ENCODE measurements at regions not wholly inside any gene's neighbourhood (a gene's known extent, or its start where the extent isn't known, plus 50 kb on each side); places are given as distances from the start of the nearest gene placed in this dataset.

- TF ChIP-seq EED (IDR thresholded peaks at IDR 0.05; ENCODE audit: low read depth) (peak; percentile 88), RAD21 (IDR thresholded peaks at IDR 0.05; ENCODE audit: insufficient read depth, low read depth, low read length) (peak; percentile 97), NFIC (IDR thresholded peaks at IDR 0.05; ENCODE audit: low read depth, low read length) (peak; percentile 93), HDAC2 (IDR thresholded peaks at IDR 0.05) (no peak), SRF (IDR thresholded peaks at IDR 0.05; ENCODE audit: low read depth in 2 of 2, low read length in 2 of 2) (peak in 1 of 2 experiments; percentile 51; a peak in 1 of 4 replicates), SPI1 (IDR thresholded peaks at IDR 0.05; ENCODE audit: borderline replicate concordance, insufficient read depth, low read depth, low read length) (peak; percentile 63; the same call in 1 of the 2 replicates), BMI1 (IDR thresholded peaks at IDR 0.05; ENCODE audit: borderline replicate concordance) (no peak), BCL11A (IDR thresholded peaks at IDR 0.05; ENCODE audit: low read depth, low read length) (peak; percentile 74), HDAC6 (IDR thresholded peaks at IDR 0.05; ENCODE audit: unreplicated experiment) (no peak), SKIL (IDR thresholded peaks at IDR 0.05; ENCODE audit: low read depth, poor library complexity, severe bottlenecking) (peak; percentile 83), RB1 (IDR thresholded peaks at IDR 0.05; ENCODE audit: borderline replicate concordance) (no peak; the same call in 1 of the 2 replicates), TCF12 (IDR thresholded peaks at IDR 0.05; ENCODE audit: low read depth, low read length) (peak; percentile 85; the same call in 1 of the 2 replicates)
- TF ChIP-seq, protein P1, sequence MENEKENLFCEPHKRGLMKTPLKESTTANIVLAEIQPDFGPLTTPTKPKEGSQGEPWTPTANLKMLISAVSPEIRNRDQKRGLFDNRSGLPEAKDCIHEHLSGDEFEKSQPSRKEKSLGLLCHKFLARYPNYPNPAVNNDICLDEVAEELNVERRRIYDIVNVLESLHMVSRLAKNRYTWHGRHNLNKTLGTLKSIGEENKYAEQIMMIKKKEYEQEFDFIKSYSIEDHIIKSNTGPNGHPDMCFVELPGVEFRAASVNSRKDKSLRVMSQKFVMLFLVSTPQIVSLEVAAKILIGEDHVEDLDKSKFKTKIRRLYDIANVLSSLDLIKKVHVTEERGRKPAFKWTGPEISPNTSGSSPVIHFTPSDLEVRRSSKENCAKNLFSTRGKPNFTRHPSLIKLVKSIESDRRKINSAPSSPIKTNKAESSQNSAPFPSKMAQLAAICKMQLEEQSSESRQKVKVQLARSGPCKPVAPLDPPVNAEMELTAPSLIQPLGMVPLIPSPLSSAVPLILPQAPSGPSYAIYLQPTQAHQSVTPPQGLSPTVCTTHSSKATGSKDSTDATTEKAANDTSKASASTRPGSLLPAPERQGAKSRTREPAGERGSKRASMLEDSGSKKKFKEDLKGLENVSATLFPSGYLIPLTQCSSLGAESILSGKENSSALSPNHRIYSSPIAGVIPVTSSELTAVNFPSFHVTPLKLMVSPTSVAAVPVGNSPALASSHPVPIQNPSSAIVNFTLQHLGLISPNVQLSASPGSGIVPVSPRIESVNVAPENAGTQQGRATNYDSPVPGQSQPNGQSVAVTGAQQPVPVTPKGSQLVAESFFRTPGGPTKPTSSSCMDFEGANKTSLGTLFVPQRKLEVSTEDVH (IDR thresholded peaks at IDR 0.05; ENCODE audit: low read depth, partially characterized antibody): no peak
- TF ChIP-seq, protein P2, sequence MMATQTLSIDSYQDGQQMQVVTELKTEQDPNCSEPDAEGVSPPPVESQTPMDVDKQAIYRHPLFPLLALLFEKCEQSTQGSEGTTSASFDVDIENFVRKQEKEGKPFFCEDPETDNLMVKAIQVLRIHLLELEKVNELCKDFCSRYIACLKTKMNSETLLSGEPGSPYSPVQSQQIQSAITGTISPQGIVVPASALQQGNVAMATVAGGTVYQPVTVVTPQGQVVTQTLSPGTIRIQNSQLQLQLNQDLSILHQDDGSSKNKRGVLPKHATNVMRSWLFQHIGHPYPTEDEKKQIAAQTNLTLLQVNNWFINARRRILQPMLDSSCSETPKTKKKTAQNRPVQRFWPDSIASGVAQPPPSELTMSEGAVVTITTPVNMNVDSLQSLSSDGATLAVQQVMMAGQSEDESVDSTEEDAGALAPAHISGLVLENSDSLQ (IDR thresholded peaks at IDR 0.05): peak; percentile 80
- TF ChIP-seq, protein P3, sequence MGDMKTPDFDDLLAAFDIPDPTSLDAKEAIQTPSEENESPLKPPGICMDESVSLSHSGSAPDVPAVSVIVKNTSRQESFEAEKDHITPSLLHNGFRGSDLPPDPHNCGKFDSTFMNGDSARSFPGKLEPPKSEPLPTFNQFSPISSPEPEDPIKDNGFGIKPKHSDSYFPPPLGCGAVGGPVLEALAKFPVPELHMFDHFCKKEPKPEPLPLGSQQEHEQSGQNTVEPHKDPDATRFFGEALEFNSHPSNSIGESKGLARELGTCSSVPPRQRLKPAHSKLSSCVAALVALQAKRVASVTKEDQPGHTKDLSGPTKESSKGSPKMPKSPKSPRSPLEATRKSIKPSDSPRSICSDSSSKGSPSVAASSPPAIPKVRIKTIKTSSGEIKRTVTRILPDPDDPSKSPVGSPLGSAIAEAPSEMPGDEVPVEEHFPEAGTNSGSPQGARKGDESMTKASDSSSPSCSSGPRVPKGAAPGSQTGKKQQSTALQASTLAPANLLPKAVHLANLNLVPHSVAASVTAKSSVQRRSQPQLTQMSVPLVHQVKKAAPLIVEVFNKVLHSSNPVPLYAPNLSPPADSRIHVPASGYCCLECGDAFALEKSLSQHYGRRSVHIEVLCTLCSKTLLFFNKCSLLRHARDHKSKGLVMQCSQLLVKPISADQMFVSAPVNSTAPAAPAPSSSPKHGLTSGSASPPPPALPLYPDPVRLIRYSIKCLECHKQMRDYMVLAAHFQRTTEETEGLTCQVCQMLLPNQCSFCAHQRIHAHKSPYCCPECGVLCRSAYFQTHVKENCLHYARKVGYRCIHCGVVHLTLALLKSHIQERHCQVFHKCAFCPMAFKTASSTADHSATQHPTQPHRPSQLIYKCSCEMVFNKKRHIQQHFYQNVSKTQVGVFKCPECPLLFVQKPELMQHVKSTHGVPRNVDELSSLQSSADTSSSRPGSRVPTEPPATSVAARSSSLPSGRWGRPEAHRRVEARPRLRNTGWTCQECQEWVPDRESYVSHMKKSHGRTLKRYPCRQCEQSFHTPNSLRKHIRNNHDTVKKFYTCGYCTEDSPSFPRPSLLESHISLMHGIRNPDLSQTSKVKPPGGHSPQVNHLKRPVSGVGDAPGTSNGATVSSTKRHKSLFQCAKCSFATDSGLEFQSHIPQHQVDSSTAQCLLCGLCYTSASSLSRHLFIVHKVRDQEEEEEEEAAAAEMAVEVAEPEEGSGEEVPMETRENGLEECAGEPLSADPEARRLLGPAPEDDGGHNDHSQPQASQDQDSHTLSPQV (IDR thresholded peaks at IDR 0.05): peak; percentile 92
- TF ChIP-seq, protein P4, sequence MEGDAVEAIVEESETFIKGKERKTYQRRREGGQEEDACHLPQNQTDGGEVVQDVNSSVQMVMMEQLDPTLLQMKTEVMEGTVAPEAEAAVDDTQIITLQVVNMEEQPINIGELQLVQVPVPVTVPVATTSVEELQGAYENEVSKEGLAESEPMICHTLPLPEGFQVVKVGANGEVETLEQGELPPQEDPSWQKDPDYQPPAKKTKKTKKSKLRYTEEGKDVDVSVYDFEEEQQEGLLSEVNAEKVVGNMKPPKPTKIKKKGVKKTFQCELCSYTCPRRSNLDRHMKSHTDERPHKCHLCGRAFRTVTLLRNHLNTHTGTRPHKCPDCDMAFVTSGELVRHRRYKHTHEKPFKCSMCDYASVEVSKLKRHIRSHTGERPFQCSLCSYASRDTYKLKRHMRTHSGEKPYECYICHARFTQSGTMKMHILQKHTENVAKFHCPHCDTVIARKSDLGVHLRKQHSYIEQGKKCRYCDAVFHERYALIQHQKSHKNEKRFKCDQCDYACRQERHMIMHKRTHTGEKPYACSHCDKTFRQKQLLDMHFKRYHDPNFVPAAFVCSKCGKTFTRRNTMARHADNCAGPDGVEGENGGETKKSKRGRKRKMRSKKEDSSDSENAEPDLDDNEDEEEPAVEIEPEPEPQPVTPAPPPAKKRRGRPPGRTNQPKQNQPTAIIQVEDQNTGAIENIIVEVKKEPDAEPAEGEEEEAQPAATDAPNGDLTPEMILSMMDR (IDR thresholded peaks at IDR 0.05 in 2 of 3, conservative IDR thresholded peaks at IDR 0.05 in 1 of 3; ENCODE audit: control insufficient read depth in 2 of 3, extremely low read depth in 1 of 3, insufficient read depth in 1 of 3, low read depth in 3 of 3, low read length in 3 of 3): peak; percentile 93 to 96 (median 95)
Observed at GRCh38 chr6:188821-189655, 103.2 kb upstream of the DUSP22 start (continued).
